ENCODE measurements at regions not wholly inside any gene's neighbourhood (a gene's known extent, or its start where the extent isn't known, plus 50 kb on each side); places are given as distances from the start of the nearest gene placed in this dataset.

DNA sequence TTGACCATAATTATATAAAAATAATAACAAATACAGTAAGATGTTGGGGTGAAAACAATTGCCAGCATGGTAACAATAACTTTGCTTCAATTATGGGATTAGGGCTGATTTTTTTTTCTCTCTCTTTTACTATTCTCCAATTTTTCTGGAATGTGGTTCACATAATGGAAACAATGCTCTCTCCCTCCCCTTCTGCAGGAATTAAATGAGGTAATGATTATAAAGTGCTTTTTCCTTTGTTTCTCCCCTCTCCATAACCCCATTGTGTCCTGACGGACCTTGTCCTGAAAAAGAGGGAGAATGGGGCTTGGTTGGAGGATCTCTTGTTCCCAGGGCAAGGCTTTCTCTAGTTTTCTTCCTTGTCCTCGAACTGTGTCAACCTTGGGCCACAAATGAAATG lies 234.0 kb upstream of the ZNF32 start:
- TF ChIP-seq, protein P1, sequence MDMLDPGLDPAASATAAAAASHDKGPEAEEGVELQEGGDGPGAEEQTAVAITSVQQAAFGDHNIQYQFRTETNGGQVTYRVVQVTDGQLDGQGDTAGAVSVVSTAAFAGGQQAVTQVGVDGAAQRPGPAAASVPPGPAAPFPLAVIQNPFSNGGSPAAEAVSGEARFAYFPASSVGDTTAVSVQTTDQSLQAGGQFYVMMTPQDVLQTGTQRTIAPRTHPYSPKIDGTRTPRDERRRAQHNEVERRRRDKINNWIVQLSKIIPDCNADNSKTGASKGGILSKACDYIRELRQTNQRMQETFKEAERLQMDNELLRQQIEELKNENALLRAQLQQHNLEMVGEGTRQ (IDR thresholded peaks at IDR 0.05; ENCODE audit: low read length): no peak
- TF ChIP-seq RAD21 (IDR thresholded peaks at IDR 0.05 in 1 of 2, conservative IDR thresholded peaks at IDR 0.05 in 1 of 2; ENCODE audit: low read depth in 2 of 2, low read length in 2 of 2): no peak
- TF ChIP-seq, protein P2, sequence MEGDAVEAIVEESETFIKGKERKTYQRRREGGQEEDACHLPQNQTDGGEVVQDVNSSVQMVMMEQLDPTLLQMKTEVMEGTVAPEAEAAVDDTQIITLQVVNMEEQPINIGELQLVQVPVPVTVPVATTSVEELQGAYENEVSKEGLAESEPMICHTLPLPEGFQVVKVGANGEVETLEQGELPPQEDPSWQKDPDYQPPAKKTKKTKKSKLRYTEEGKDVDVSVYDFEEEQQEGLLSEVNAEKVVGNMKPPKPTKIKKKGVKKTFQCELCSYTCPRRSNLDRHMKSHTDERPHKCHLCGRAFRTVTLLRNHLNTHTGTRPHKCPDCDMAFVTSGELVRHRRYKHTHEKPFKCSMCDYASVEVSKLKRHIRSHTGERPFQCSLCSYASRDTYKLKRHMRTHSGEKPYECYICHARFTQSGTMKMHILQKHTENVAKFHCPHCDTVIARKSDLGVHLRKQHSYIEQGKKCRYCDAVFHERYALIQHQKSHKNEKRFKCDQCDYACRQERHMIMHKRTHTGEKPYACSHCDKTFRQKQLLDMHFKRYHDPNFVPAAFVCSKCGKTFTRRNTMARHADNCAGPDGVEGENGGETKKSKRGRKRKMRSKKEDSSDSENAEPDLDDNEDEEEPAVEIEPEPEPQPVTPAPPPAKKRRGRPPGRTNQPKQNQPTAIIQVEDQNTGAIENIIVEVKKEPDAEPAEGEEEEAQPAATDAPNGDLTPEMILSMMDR (IDR thresholded peaks at IDR 0.05; ENCODE audit: control extremely low read depth in 1 of 3, insufficient read depth in 1 of 3, low read depth in 1 of 3, low read length in 3 of 3): no peak
- TF ChIP-seq RXRA (IDR thresholded peaks at IDR 0.05; ENCODE audit: insufficient read depth, low read depth, low read length): no peak
- TF ChIP-seq KDM1A (IDR thresholded peaks at IDR 0.05; ENCODE audit: borderline replicate concordance, low read length): no peak
- no peak for TF ChIP-seq TAF1 (IDR thresholded peaks at IDR 0.05; ENCODE audit: low read depth, low read length)
- TF ChIP-seq, protein P3, sequence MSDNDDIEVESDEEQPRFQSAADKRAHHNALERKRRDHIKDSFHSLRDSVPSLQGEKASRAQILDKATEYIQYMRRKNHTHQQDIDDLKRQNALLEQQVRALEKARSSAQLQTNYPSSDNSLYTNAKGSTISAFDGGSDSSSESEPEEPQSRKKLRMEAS (IDR thresholded peaks at IDR 0.05): no peak
- TF ChIP-seq SRF (IDR thresholded peaks at IDR 0.05; ENCODE audit: low read depth, low read length): no peak
- TF ChIP-seq HDAC2 (IDR thresholded peaks at IDR 0.05; ENCODE audit: borderline replicate concordance in 1 of 2, low read depth in 2 of 2, low read length in 2 of 2): no peak

Data from H1 (cell line).